Transverse colon (tissue), 4 donors: ENCODE measurements at regions not wholly inside any gene's neighbourhood (a gene's known extent, or its start where the extent isn't known, plus 50 kb on each side); places are given as distances from the start of the nearest gene placed in this dataset.
A peak's percentile ranks its signal among the peaks of the same experiment; 100 is the strongest.
"Not testable (repeated sequence)": the region's sequence is repeated elsewhere in the genome, so short reads cannot be mapped to it uniquely, and the experiment has no call there.

ENCODE experiments used
- DNase-seq: peaks from one replicate; pipeline ENCODE4 v3.0.0-alpha.2; 2019
- H3K27ac ChIP-seq, 4 donors: fragments of 200-600 bp; sonication (generic); 2 replicates each; pipeline ENCODE4 v1.5.1; 2016 to 2018; ENCODE audit warnings: inconsistent platforms in 4 of 4
- H3K27me3 ChIP-seq: fragments of 200-600 bp; sonication (generic); 2 replicates; pipeline ENCODE4 v1.5.1; 2017; ENCODE audit warnings: inconsistent platforms
- H3K36me3 ChIP-seq, 4 donors: fragments of 200-600 bp; sonication (generic); 2 replicates each; pipeline ENCODE4 v1.5.1; 2017 to 2019; ENCODE audit warnings: inconsistent platforms in 4 of 4
- H3K4me1 ChIP-seq, 4 donors: fragments of 200-600 bp; sonication (generic); 2 replicates each; pipeline ENCODE4 v1.5.1; 2017 to 2020; ENCODE audit warnings: inconsistent platforms in 4 of 4
- H3K4me3 ChIP-seq, 4 donors: fragments of 200-600 bp; sonication (generic); 1 replicate in 1 of 4; 2 replicates in 3 of 4; pipeline versions ENCODE4 v1.5.1 to v1.6.1; 2017 to 2019; ENCODE audit warnings: inconsistent platforms in 4 of 4
- H3K9me3 ChIP-seq, 2 donors: fragments of 200-600 bp; sonication (generic); 2 replicates each; pipeline ENCODE4 v1.5.1; 2017 to 2019; ENCODE audit warnings: inconsistent platforms in 2 of 2
- CTCF ChIP-seq, 5 experiments: fragments of 200-600 bp in 3 of 5; fragments of 450-650 bp in 2 of 5; sonication (generic) in 3 of 5; IDR thresholded peaks; 1 replicate in 2 of 5; 2 replicates in 3 of 5; pipeline ENCODE4 v1.5.1; 2016 to 2017; ENCODE audit warnings: antibody characterized with exemption in 5 of 5, inconsistent platforms in 3 of 5, mild to moderate bottlenecking in 2 of 5, moderate library complexity in 1 of 5
- EP300 ChIP-seq: sonication (generic); formaldehyde crosslinking; IDR thresholded peaks from one replicate; pipeline ENCODE4 v1.6.1; 2017; ENCODE audit warnings: antibody characterized with exemption, low read depth
- POLR2A ChIP-seq: fragments of 450-650 bp; IDR thresholded peaks from one replicate; pipeline ENCODE4 v1.6.1; 2016; ENCODE audit warnings: antibody characterized with exemption, mild to moderate bottlenecking, moderate library complexity
- POLR2AphosphoS5 ChIP-seq, 3 donors: sonication (generic); formaldehyde crosslinking; IDR thresholded peaks; one replicate each; pipeline ENCODE4 v1.6.1; 2016; ENCODE audit warnings: antibody characterized with exemption in 3 of 3
- WGBS, 2 donors: methylation state at CpG; one replicate each; pipeline ENCODE4 v1.1.5; 2018; ENCODE audit warnings: low coverage in 1 of 2; 5-methylcytosine and 5-hydroxymethylcytosine counted together
- in situ Hi-C, 4 donors: fragments of 200-750 bp; cut with MboI; loops; one replicate each; pipeline versions ENCODE4 v1.15.0 to v1.15.1; 2017; ENCODE audit warnings: low sequenced_read_pairs in 3 of 4, low pct_ligation_motif_present in 1 of 4, low pct_unique_long_range_greater_than_20kb in 1 of 4
- intact Hi-C: fragments of 100-400 bp; cut with DNase I; formaldehyde crosslinking; loops from one replicate; pipeline ENCODE4 v1.15.1; 2023; ENCODE audit warnings: low total_unique reads

DNA sequence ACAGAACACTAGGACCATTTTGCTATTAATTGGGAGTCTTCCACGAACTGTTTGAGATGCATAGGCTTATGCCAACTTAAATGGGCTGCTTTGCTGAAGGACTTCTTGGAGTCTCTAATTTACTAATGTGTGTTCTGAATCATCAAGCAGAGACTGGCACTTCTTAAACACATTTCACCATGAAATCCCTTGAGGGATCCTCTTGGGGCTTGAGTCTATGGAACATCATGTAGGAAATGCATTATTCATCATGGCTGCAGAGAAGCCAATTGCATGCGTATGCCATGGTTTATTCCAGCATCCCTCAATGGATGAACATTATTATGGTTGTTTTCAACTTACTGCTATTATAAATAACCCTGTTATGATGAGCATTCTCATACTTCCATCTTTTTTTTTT, 73.4 kb downstream of the FGD2 start:
- peaks cover 3 to 15% (median 10%) of the 10 kb centered on the region in 4 donors for H3K4me1 ChIP-seq
- TF ChIP-seq CTCF (IDR thresholded peaks at IDR 0.05) (no peak), POLR2A (no peak), POLR2AphosphoS5 (IDR thresholded peaks at IDR 0.05) (no peak)
- H3K36me3 ChIP-seq: no peaks in the 10 kb centered on the region
- peak overlapping the region in 2 of 4 donors; percentile 42 to 65 for H3K27ac ChIP-seq
- 93 to 100% methylated on average over 2 of the region's 2 CpGs for WGBS, 2 donors
- DNase-seq: no peak
- intact Hi-C loops (no loop called here), in situ Hi-C loops (no loop called here)
- no peak overlapping the region for H3K4me3 ChIP-seq
- no peaks in the 10 kb centered on the region for H3K27me3 ChIP-seq
- no peaks in the 10 kb centered on the region for H3K9me3 ChIP-seq

DNA sequence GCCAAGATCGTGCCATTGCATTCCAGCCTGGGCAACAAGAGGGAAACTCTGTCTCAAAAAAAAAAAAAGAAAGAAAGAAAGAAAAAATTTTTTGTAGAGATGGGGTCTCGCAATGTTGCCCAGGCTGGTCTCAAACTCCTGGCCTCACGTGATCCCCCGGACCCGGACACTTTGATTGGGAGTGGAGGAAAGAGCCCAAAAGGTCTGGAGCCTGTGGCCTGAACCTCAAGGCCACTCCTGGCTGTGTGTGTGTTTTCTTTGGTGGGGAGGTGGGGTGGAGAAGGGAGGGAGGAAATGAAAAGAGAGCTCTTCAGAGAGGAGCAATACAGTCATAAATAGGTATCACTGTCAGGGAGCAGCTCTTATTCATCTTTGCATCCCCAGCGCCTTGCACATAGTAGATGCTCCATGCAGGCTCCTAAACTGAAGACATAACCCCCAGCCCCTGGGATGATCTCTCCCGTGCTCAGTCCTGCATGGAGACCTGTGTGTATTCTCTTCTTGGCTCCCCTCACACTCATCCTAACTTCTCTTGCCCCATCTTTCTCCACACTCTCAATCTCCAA, 75.7 kb downstream of the FGD2 start:
- Histone ChIP-seq H3K4me1 (peaks cover 3 to 18% (median 10%) of the 10 kb centered on the region in 4 donors), H3K4me3 (no peak overlapping the region), H3K36me3 (no peaks in the 10 kb centered on the region), H3K27me3 (no peaks in the 10 kb centered on the region), H3K27ac (no peak overlapping the region), H3K9me3 (no peaks in the 10 kb centered on the region)
- in situ Hi-C loops: no loop called here
- no peak for DNase-seq
- intact Hi-C loops: no loop called here
- TF ChIP-seq POLR2AphosphoS5 (IDR thresholded peaks at IDR 0.05) (no peak), POLR2A (no peak), EP300 (no peak), CTCF (IDR thresholded peaks at IDR 0.05) (no peak)
- 78 to 100% methylated on average over 2 to 7 of the region's 7 CpGs for WGBS, 2 donors

DNA sequence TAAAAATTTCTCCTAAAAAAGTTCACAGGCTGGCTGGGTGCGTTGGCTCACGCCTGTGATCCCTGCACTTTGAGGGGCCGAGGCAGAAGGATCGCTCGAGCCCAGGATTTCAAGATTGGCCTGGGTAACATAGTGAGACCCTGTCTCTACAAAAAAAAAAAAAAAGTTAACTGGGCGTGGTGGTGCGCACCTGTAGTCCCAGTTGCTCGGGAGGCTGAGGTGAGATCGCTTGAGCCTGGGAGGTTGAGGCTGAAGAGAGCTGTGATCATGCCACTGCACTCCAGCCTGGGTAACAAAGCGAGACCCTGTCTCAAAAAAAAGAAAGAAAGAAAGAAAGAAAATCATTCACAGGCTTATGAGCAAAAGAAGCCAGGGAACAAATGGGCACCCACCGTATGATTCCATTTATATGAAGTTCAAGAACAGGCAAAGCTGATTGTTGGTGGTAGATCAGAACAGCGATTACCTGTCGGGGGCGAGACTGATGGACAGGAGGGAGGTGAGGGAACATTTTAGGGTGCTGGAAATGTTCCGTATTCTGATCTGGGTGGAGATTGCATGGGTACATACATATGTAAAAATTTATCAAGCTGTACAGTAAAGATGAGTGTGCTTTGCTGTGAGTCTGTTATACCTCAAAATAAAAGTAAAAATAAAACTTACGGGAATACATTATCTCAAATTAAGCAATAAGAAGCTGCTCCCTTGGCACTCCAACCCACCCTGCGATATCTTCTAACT, 77.1 kb downstream of the FGD2 start:
- Histone ChIP-seq H3K4me3 (no peak overlapping the region), H3K27me3 (no peaks in the 10 kb centered on the region), H3K4me1 (peaks cover 2 to 18% (median 9%) of the 10 kb centered on the region in 4 donors), H3K9me3 (no peaks in the 10 kb centered on the region), H3K36me3 (no peaks in the 10 kb centered on the region), H3K27ac (peak overlapping the region; percentile 7 to 58 (median 48))
- in situ Hi-C loops: no loop called here
- intact Hi-C loops: no loop called here
- TF ChIP-seq POLR2A (no peak), CTCF (IDR thresholded peaks at IDR 0.05) (no peak), EP300 (no peak), POLR2AphosphoS5 (IDR thresholded peaks at IDR 0.05) (no peak)
- DNase-seq: no peak
- 87 to 95% methylated on average over 8 to 16 of the region's 17 CpGs for WGBS, 2 donors

DNA sequence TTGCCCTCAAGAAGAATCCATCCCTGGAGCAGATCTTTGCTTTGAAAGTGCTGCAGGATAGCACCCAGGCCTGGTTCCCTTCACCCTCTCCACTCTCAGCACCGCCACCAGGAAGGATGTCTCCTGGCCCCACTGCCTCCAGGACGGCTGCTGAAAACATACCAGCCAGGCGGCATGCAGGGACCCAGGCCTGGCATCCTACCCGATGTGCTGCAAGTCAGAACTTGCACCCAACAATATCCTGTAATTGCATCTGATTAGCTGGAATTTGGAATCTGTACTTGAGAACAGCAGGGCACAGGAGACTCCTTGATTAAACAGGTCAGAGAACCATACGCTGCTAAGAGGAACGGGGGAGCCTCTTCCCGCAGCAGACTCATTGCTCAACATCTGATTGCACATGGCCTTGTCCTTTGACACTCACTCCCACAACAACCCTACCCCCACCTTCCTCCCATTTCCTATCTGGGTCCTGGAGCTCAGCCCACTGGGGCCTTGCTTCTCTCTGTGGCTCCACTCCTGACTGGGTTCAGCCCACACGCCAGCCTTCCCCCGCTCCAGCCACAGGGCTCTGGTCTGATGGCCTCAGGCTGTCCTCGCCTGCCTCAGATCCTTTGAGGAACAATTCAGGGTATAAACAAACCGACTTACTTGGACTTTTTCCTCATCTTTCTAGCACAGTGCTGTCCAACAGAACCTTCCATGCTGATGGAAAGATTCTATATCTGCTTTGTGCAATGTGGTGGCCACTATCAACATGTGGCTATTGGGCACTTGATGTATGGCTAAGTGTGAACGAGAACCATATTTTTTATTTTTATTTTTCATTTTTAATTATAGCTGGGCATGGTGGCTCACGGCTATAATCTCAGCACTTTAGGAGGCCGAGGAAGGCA, 78.0 kb downstream of the FGD2 start:
- no peaks in the 10 kb centered on the region for H3K36me3 ChIP-seq
- H3K4me3 ChIP-seq: no peak overlapping the region
- in situ Hi-C loops: no loop called here
- WGBS, 2 donors: 68 to 77% methylated on average over 7 to 14 of the region's 14 CpGs
- no peak for TF ChIP-seq CTCF (IDR thresholded peaks at IDR 0.05)
- TF ChIP-seq POLR2AphosphoS5 (IDR thresholded peaks at IDR 0.05): peak in 2 of 3 donors; percentile 45 to 57
- peaks cover 0 to 14% (median 8%) of the 10 kb centered on the region in 4 donors for H3K4me1 ChIP-seq
- peak overlapping the region; percentile 7 to 58 (median 48) for H3K27ac ChIP-seq
- DNase-seq: peak; percentile 69
- H3K9me3 ChIP-seq: no peaks in the 10 kb centered on the region
- intact Hi-C loops: no loop called here
- no peaks in the 10 kb centered on the region for H3K27me3 ChIP-seq

GRCh38 chr6:37084665-37085064, 79.2 kb downstream of the FGD2 start:
- DNase-seq, H3K36me3 ChIP-seq, H3K4me3 ChIP-seq, H3K27me3 ChIP-seq, H3K27ac ChIP-seq, in situ Hi-C loops, H3K9me3 ChIP-seq, intact Hi-C loops: not testable (repeated sequence)
- 89 to 100% methylated on average over 2 to 4 of the region's 4 CpGs for WGBS, 2 donors
- peaks cover 0 to 14% (median 8%) of the 10 kb centered on the region in 4 donors for H3K4me1 ChIP-seq
